ENCODE measurements at regions not wholly inside any gene's neighbourhood (a gene's known extent, or its start where the extent isn't known, plus 50 kb on each side); places are given as distances from the start of the nearest gene placed in this dataset.
A peak's percentile ranks its signal among the peaks of the same experiment; 100 is the strongest.
"Not testable (repeated sequence)": the region's sequence is repeated elsewhere in the genome, so short reads cannot be mapped to it uniquely, and the experiment has no call there.

GRCh38 chr21:29396951-29397455, 98.3 kb downstream of the BACH1 start:
- no peak for DNase-seq

DNA sequence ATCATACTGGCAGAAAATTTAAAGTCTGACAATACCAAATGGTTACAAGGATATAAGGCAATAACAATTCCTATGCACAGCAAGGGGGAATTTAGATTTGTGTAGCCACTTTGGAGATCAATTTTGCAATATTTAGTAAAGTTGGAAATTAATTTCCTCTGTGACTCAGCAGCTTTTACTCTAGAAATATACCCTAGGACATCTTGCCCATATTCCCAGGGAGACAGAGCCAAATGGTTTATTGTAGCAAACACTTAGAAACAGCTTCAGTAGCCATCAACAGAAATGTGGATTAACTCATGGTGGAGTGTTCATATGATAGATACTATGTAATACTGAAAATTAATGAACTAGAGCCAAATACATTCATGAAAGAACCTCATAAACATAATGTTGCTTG, 104.6 kb downstream of the BACH1 start:
- DNase-seq: no peak

DNA sequence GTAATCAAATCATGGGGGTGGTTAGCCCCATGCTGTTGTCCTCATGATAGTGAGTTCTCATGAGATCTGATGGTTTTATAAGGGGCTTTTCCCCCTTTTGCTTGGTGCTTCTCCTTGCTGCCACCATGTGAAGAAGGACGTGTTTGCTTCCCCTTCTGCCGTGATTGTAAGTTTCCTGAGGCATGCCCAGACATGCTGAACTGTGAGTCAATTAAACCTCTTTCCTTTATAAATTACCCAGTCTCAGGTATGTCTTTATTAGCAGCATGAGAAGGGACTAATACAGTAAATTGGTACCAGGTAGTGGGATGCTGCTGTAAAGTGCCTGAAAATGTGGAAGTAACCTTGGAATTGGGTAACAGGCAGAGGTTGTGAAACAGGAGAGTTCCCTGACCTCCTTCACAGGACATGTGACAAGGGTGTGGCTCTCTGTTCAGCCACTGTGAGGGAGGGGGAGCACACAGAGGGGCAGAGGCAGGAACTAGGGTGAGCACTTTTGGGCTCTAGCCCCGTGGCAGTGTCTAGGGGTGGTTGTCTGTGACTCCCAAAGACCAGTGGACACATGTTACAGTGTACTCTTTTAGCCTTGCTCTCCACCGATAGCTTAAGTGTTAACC, 105.3 kb downstream of the BACH1 start:
- DNase-seq: no peak

DNA sequence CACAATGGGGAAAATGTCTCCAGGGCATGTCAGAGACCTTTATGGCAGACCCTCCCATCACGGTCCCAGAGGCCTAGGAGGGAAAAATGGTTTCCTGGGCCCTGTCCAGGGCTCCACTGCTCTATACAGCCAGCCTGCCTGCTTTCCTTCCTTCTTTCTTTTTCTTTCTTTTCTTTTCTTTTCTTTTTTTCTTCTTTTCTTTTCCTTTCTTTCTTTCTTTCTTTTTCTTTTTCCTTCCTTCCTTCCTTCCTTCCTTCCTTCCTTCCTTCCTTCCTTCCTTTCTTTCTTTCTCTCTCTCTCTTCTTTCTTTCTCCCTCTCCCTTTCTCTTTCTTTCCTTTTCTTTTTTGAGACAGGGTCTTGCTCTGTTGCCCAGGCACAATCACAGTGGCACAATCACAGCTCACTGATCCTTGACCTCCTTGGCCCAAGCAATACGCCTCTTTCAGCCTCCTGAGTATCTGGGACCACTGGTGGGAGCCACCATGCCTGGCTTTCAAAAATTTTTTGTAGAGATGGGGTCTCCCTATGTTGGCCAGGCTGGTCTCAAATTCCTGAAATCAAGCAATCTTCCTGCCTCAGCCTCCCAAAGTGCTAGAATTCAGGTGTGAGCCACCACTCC, 106.9 kb downstream of the BACH1 start:
- DNase-seq: no peak

GRCh38 chr21:29406385-29406784, 107.7 kb downstream of the BACH1 start:
- no peak for DNase-seq

GRCh38 chr21:29407571-29407970, 108.8 kb downstream of the BACH1 start:
- DNase-seq: no peak

DNA sequence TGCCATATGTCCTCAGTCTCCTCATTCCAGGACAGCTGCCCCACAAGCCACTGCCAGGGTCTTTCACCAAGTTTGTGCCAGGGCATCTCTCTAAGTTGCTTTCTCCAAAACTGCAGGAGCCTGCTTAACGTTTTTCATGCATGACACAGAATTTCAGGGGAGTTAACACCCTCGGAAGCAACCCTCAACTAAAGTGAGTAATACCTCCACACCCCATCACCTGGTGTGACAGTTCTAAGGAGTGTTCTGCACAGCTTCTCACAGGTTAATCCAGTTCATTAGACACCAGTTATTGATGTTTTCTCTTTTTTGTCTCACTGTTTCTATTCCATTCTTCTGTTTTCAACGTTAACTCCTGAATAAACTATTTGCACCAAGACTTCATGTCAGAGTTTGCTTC, 115.0 kb downstream of the BACH1 start:
- DNase-seq: no peak

GRCh38 chr21:29416268-29416667, 117.5 kb downstream of the BACH1 start:
- no peak for DNase-seq

GRCh38 chr21:29418813-29419212, 120.1 kb downstream of the BACH1 start:
- DNase-seq: no peak

- DNase-seq: no peak
Observed at GRCh38 chr21:29419422-29419821, 120.7 kb downstream of the BACH1 start.

DNA sequence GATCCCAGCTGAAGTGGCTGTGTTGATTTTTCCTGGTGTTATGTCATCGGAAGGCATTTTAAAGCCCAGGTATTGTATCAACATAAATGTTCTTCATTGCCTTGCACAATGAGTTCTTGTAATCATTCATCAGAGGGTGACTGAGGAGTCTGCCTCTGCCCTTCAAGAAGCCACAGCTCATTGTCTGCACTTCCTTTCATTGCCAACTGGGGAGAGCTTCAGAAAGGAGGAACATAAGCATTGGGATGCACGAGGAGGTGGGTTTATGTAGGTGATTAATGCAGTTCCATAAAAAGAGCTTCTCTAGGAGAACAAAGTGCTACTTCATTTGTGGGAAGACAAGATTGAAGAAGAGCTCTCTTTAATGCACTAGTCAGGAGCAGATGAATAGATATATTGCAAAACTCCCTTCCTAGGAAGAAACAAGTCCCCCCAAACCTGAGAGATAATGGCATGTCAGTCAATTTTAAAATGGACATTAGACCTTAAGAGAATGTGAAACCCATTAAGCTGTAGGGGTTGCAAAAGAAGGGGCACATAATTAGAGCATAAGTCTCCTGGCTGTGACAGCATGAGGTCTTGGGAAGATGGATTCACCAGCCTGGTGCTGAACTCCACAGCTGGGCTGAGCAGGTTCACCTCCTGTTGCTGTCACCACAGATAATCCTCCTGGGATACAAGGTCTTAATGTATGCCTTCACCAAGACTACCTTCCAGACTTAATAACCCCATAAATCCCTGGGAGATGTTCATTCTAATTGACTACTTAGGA, 124.6 kb downstream of the BACH1 start:
- DNase-seq: no peak

DNA sequence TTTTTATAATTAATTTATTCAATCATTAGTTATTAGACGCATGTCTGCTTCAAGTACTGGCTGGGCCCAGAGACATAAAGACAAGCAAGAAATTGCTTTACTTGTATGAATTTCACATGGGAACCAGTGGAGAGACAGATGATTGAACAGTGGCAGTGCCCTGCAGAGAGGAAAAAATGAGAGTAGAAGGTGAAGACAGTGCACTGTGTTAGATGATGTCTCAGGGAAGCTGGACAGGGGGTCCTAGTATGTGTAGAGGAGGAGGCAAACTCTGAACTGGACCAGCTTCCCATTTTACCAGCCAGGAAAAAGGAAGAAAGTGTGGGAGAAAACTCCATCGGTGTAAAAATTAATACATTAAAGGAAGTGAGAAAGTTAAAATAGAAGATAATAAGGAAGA, 126.0 kb downstream of the BACH1 start:
- DNase-seq: no peak

DNA sequence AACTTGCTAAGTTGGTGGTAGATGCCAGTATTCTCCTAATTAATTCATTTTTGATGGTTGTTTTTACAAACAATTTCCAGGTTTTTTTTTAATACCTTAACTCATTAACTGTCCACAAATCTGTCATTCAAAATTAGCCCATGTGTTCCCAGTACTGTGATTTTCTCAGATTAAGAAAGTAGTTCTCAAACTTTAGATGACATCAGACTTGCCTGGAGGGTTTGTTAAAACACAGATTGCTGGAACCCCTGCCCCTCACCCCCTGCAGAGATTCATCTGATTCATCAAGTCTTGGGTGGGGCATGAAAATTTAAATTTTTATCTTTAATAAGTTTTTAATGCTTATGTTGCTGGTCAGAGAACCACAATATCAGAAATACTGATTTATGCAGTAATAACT, 130.5 kb downstream of the BACH1 start:
- no peak for DNase-seq

DNA sequence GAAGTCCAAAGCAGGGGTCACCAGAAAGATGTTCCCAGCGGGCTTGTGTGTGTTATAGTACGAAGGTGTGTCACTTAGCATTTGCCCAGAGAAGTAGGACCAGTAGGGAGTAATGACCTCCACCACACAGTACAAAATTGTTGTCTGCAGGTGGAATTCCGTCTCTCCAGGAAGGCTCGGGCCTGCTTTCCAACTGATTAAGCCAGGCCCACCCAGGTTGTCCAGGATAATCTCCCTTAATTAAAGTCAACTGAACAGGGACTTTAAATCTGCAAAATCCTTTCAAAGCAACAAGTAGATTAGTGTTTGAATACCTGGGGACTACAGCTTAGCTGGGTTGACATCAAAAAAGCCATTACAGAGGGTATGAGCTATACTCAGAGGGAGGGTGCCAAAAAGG, 131.3 kb downstream of the BACH1 start:
- no peak for DNase-seq

- DNase-seq: no peak
Observed at GRCh38 chr21:29430576-29430975, 131.9 kb downstream of the BACH1 start.

DNA sequence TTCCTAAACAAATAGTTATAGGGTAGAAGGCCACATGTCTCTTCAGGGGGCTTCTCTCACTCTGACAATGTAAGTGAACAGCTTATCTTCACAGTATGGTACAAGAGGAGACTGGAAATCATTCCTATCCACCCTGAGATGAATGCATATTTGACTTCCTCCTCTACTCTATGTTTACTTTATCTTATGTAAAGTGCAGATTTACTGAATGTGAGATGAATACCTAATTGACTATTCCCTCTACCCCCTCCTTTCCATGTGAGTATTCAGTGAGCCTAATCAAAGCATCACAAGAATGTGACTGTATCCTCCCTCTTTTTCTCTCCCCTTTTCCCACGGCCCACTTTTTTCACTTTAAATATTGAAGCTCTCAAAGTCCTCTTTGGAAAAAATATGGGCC, 132.5 kb downstream of the BACH1 start:
- no peak for DNase-seq

DNA sequence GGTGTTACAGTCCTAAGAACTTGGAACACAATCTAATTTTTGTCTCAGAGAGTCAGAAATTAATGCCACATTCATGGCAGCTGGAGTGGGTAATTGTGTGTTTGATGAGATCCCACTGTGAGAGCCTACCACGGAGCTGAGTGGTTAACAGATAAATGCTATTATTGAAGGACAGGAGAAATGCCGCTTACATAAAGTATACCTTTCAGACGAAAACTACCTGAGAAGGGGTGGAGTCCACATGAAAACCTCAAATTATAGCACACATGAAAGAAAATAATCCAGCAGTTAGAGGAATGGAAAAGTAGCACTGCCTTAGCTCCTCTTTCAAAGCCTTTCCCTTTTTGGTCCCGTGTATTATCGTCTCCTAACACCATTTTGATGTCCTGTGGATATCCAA, 133.0 kb downstream of the BACH1 start:
- DNase-seq: no peak

DNA sequence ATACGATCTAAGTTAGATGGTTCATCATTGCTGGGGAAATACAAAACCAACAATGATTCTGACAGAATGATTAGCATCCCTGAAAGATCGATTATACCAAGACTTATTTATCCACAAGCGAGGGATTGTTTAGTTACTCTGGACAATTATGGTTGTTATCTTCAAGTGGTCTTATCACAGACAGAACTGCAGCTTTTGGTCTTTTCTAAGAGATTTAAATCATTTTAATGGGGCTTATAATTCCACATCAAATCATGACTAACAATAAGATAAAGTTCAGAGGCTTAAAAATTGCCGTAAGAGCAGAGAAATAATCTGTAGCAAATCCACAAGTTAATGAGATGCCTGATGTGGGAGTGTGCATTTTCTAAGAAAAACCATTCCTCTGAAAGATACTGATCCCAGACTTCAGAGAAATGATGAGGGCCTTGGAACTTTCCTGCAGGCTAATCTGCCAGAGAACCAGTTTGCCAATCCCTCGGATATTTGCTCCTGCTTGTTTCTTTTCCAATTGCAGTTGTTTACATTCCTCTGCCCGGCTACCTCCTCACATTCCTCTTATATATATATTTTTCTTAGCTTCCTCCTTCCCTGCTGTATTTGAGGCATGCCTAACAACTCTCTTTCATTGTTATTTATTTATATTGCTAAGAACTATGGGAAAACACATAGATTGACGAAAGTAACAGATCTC, 134.8 kb downstream of the BACH1 start:
- no peak for DNase-seq

DNA sequence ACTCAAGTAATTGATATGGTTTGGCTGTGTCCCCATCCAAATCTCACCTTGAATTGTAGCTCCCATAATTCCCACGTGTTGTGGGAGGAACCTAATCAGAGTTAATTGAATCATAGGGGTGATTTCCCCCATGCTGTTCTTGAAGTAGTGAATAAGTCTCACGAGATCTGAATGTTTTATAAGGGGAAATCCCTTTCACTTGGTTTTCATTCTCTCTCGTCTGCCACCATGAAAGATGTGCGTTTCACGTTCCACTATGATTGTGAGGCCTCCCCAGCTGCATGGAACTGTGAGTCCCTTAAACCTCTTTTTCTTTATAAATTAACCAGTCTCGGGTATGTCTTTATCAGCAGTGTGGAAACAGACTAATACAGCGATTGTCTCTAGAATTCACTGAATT, 135.4 kb downstream of the BACH1 start:
- DNase-seq: no peak

DNA sequence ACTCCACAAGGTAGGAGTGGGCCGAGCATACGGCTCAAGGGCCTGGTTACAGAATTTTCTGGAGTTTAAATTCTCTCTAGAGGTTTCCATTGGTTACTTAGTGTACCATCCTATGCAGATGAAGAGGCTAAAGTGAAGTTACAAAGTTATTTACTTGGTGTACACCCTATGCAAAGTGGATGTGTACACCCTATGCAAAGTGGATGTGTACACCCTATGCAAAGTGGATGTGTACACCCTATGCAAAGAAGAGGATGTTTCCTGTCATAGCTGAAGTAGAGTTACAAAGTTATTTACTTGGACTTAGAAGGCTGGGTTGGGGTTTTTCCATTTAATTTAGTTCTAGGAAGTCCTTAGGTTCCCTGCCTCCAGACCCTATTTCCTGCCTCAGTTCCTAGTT, 136.3 kb downstream of the BACH1 start:
- DNase-seq: not testable (repeated sequence)

- no peak for DNase-seq
Observed at GRCh38 chr21:29436143-29436542, 137.4 kb downstream of the BACH1 start.

- no peak for DNase-seq
Observed at GRCh38 chr21:29436650-29437049, 137.9 kb downstream of the BACH1 start.

- peak; percentile 2 for DNase-seq
Observed at GRCh38 chr21:29441651-29442050, 142.9 kb downstream of the BACH1 start.
